ENCODE measurements at regions not wholly inside any gene's neighbourhood (a gene's known extent, or its start where the extent isn't known, plus 50 kb on each side); places are given as distances from the start of the nearest gene placed in this dataset.

DNA sequence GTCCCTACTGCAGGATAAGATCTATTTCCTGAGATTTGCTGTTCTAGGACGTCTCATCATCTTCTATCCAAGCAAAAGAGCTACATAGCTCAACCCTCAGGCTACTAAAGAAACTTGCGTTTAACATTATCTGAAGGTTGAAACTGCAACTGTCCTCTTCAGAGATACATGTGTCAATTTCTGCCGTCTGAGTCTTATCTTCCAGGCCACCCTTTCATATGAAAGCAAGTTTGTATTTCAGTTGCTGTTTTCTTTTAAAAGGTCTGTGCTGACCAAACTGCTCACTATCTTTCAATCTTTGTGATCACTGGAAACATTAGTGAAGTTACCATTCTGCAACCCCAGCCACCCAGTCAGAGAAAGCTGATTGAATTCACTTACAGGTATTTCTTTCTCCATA is 108.6 kb upstream of the RAB3GAP2 start:
- TF ChIP-seq, protein P1, sequence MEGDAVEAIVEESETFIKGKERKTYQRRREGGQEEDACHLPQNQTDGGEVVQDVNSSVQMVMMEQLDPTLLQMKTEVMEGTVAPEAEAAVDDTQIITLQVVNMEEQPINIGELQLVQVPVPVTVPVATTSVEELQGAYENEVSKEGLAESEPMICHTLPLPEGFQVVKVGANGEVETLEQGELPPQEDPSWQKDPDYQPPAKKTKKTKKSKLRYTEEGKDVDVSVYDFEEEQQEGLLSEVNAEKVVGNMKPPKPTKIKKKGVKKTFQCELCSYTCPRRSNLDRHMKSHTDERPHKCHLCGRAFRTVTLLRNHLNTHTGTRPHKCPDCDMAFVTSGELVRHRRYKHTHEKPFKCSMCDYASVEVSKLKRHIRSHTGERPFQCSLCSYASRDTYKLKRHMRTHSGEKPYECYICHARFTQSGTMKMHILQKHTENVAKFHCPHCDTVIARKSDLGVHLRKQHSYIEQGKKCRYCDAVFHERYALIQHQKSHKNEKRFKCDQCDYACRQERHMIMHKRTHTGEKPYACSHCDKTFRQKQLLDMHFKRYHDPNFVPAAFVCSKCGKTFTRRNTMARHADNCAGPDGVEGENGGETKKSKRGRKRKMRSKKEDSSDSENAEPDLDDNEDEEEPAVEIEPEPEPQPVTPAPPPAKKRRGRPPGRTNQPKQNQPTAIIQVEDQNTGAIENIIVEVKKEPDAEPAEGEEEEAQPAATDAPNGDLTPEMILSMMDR (IDR thresholded peaks at IDR 0.05), result no peak
- TF ChIP-seq POLR2A (IDR thresholded peaks at IDR 0.05) (no peak), POLR2AphosphoS5 (IDR thresholded peaks at IDR 0.05) (no peak), EP300 (IDR thresholded peaks at IDR 0.05) (no peak)

Measured in upper lobe of left lung (tissue), 4 donors.